ENCODE measurements at regions not wholly inside any gene's neighbourhood (a gene's known extent, or its start where the extent isn't known, plus 50 kb on each side); places are given as distances from the start of the nearest gene placed in this dataset.
"Not testable (repeated sequence)": the region's sequence is repeated elsewhere in the genome, so short reads cannot be mapped to it uniquely, and the experiment has no call there.

DNA sequence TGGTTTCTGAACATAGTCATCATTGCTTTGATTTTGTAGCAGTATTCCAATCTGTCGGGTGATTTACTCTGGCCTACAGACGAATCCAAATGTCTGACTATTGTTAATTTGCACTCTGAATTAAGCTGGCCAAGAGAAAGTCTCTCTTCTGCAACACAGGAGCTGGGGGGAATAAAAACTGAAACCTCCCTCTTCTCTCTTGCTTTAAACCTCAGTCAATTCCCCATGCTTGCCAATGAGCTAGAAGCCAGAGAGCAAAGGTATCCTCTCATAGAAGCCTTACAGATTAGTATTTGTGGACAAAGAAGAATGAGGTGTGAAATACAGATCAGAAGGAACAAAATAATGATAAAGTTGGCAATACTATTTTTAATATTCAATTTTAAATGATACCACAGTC, 353.9 kb upstream of the CDH10 start:
- H3K27me3 ChIP-seq (ENCODE audit: insufficient read depth in 3 of 3, low read length in 2 of 3), result no peaks in the 10 kb centered on the region
- WGBS, 3 donors, result 43 to 68% (median 66%) methylated on average over 2 of the region's 2 CpGs
- intact Hi-C loops (cut with DNase I), result no loop called here
- DNase-seq, result no peak
- H3K9me3 ChIP-seq, result no peaks in the 10 kb centered on the region
- no peak overlapping the region for H3K27ac ChIP-seq
- no peak for ATAC-seq
- no peak overlapping the region for H3K4me3 ChIP-seq
- no peaks in the 10 kb centered on the region for H3K4me1 ChIP-seq
- TF ChIP-seq, protein P1, sequence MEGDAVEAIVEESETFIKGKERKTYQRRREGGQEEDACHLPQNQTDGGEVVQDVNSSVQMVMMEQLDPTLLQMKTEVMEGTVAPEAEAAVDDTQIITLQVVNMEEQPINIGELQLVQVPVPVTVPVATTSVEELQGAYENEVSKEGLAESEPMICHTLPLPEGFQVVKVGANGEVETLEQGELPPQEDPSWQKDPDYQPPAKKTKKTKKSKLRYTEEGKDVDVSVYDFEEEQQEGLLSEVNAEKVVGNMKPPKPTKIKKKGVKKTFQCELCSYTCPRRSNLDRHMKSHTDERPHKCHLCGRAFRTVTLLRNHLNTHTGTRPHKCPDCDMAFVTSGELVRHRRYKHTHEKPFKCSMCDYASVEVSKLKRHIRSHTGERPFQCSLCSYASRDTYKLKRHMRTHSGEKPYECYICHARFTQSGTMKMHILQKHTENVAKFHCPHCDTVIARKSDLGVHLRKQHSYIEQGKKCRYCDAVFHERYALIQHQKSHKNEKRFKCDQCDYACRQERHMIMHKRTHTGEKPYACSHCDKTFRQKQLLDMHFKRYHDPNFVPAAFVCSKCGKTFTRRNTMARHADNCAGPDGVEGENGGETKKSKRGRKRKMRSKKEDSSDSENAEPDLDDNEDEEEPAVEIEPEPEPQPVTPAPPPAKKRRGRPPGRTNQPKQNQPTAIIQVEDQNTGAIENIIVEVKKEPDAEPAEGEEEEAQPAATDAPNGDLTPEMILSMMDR (IDR thresholded peaks at IDR 0.05), result no peak
- no peaks in the 10 kb centered on the region for H3K36me3 ChIP-seq (ENCODE audit: insufficient read depth in 1 of 2, low read depth in 1 of 2)

DNA sequence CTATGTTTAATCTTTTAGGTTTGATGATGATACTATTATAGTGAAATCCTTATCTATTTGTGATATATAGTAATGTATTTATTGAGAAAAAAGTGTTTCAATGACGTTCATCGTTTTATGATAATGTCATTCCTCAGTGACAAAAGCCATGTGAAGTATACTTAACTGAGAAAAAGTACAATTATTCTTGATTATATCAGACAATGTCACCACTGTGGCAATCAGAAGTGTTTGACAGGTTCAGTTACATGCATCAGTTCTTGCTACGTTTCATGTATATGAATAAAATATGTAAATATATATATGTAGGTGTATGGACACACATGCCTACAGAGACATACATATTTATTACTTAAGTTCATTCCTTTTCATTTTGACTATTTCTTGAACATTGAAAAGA, 341.5 kb upstream of the CDH10 start:
- no peak for ATAC-seq
- Histone ChIP-seq H3K27me3 (ENCODE audit: insufficient read depth in 3 of 3, low read length in 2 of 3) (no peaks in the 10 kb centered on the region), H3K27ac (no peak overlapping the region), H3K4me3 (no peak overlapping the region), H3K36me3 (ENCODE audit: insufficient read depth in 1 of 2, low read depth in 1 of 2) (no peaks in the 10 kb centered on the region), H3K9me3 (no peaks in the 10 kb centered on the region), H3K4me1 (no peaks in the 10 kb centered on the region)
- TF ChIP-seq, protein P1 (IDR thresholded peaks at IDR 0.05), result no peak
- intact Hi-C loops (cut with DNase I), result no loop called here
- no peak for DNase-seq
- WGBS, 3 donors, result 71 to 87% (median 78%) methylated on average over 3 of the region's 3 CpGs

DNA sequence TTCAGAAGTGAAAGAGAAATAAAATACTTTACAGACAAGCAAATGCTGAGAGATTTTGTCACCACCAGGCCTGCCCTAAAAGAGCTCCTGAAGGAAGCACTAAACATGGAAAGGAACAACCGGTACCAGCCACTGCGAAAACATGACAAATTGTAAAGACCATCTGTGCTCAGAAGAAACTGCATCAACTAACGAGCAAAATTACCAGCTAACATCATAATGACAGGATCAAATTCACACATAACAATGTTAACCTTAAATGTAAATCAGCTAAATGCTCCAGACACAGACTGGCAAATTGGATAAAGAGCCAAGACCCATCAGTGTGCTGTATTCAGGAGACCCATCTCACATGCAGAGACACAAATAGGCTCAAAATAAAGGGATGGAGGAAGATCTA, 333.8 kb upstream of the CDH10 start:
- H3K9me3 ChIP-seq; intact Hi-C loops (cut with DNase I); H3K4me1 ChIP-seq; H3K27ac ChIP-seq; DNase-seq; H3K27me3 ChIP-seq (ENCODE audit: insufficient read depth in 3 of 3, low read length in 2 of 3); ATAC-seq; H3K36me3 ChIP-seq (ENCODE audit: insufficient read depth in 1 of 2, low read depth in 1 of 2); H3K4me3 ChIP-seq: not testable (repeated sequence)
- 85 to 93% (median 86%) methylated on average over 3 of the region's 3 CpGs for WGBS, 3 donors

DNA sequence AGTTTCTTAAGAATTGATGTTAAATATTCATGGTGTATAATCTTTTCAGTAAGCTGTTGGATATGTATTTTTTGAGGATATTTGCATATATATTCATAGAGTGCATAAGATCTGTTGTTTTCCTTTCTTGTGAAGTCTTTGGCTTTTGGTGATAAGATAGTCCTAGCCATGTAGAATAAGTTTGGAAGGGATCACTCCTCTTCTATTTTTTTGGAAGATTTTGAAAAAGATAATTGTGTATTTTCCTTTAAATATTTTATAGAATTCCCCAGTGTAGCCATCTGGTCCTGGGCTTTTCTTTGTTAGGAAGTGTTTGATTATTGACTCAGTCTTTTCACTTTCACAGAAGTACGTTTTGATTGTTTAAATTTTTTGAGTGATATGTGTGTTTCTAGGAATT, 318.8 kb upstream of the CDH10 start:
- no peak overlapping the region for H3K4me3 ChIP-seq
- no peaks in the 10 kb centered on the region for H3K4me1 ChIP-seq
- DNase-seq (no peak), ATAC-seq (no peak)
- no peaks in the 10 kb centered on the region for H3K27me3 ChIP-seq (ENCODE audit: insufficient read depth in 3 of 3, low read length in 2 of 3)
- H3K9me3 ChIP-seq, result no peaks in the 10 kb centered on the region
- WGBS, 3 donors, result 42 to 50% (median 45%) methylated on average over 1 of the region's 1 CpG
- no peaks in the 10 kb centered on the region for H3K36me3 ChIP-seq (ENCODE audit: insufficient read depth in 1 of 2, low read depth in 1 of 2)
- intact Hi-C loops (cut with DNase I), result no loop called here
- no peak overlapping the region for H3K27ac ChIP-seq
- TF ChIP-seq, protein P1 (IDR thresholded peaks at IDR 0.05), result no peak

DNA sequence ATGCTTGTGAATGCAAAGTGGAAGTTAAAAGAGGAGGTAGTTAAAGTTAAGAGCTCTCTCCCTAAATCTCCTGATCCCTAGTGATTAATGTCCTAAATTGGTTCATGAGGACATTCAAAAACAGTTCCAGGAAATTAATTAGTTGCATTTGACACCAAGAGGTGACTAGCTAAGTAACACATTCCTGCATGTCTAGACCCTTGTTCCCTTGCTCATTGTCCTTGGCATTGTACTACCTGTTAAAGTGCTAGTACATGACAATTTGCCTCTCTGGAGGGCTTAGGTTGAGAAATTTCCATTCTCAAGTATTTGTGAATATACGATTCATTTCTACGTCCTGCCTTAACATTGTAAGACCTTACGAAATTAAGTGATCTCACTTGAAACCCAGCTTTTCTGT, 278.6 kb upstream of the CDH10 start:
- intact Hi-C loops (cut with DNase I), result no loop called here
- WGBS, 3 donors, result 75 to 78% (median 75%) methylated on average over 3 of the region's 3 CpGs
- ATAC-seq, result no peak
- Histone ChIP-seq H3K4me1 (no peaks in the 10 kb centered on the region), H3K9me3 (no peaks in the 10 kb centered on the region), H3K27ac (no peak overlapping the region), H3K27me3 (ENCODE audit: insufficient read depth in 3 of 3, low read length in 2 of 3) (peaks cover 0 to 3% (median 0%) of the 10 kb centered on the region in 3 donors), H3K4me3 (no peak overlapping the region), H3K36me3 (ENCODE audit: insufficient read depth in 1 of 2, low read depth in 1 of 2) (no peaks in the 10 kb centered on the region)
- DNase-seq, result no peak
- TF ChIP-seq, protein P1 (IDR thresholded peaks at IDR 0.05), result no peak

All from psoas muscle (tissue), 7 donors.